Fibroblast of pulmonary artery (primary cell): ENCODE measurements at regions not wholly inside any gene's neighbourhood (a gene's known extent, or its start where the extent isn't known, plus 50 kb on each side); places are given as distances from the start of the nearest gene placed in this dataset.

ENCODE experiments used
- DNase-seq: peaks from one replicate; pipeline ENCODE4 v3.0.0-alpha.2; 2010; ENCODE audit warnings: low read depth
- H3K4me3 ChIP-seq: replicated peaks from 2 replicates; pipeline ENCODE4 v1.5.1; 2011; ENCODE audit warnings: low read depth, mild to moderate bottlenecking, control low read depth, low read length, moderate library complexity
- CTCF ChIP-seq: IDR thresholded peaks from 2 replicates; pipeline ENCODE4 v1.5.1; 2011; ENCODE audit warnings: mild to moderate bottlenecking, control low read depth, low read length, inconsistent platforms; ENCODE audit errors: missing control alignments

- no peak for DNase-seq
- no peak for TF ChIP-seq CTCF
- H3K4me3 ChIP-seq: no peak overlapping the region
Observed at GRCh38 chr5:22928821-22929482, 75.8 kb upstream of the CDH12 start.

- no peak overlapping the region for H3K4me3 ChIP-seq
- DNase-seq: no peak
- TF ChIP-seq CTCF: no peak
Observed at GRCh38 chr5:22926574-22926973, 73.4 kb upstream of the CDH12 start.

GRCh38 chr5:22918511-22918910, 65.4 kb upstream of the CDH12 start:
- no peak for DNase-seq
- TF ChIP-seq CTCF: no peak
- H3K4me3 ChIP-seq: no peak overlapping the region

GRCh38 chr5:22916393-22916792, 63.2 kb upstream of the CDH12 start:
- DNase-seq: no peak
- H3K4me3 ChIP-seq: no peak overlapping the region
- no peak for TF ChIP-seq CTCF

GRCh38 chr5:22911019-22911418, 57.9 kb upstream of the CDH12 start:
- no peak for DNase-seq
- H3K4me3 ChIP-seq: no peak overlapping the region
- no peak for TF ChIP-seq CTCF

GRCh38 chr5:22910523-22910922, 57.4 kb upstream of the CDH12 start:
- no peak for TF ChIP-seq CTCF
- no peak overlapping the region for H3K4me3 ChIP-seq
- no peak for DNase-seq

- TF ChIP-seq CTCF: no peak
- no peak for DNase-seq
- H3K4me3 ChIP-seq: no peak overlapping the region
Observed at GRCh38 chr5:22908586-22908985, 55.4 kb upstream of the CDH12 start.
